ENCODE measurements at regions not wholly inside any gene's neighbourhood (a gene's known extent, or its start where the extent isn't known, plus 50 kb on each side); places are given as distances from the start of the nearest gene placed in this dataset.

- ChIA-PET POLR2A (interaction anchor here (1.1 kb wide), 1 partner anchor 15 kb away, joined by 3 read pairs; no protein-coding TSS in a partner anchor), CTCF (no interaction called here)
- no peak for DNase-seq (ENCODE audit: low read depth, low spot score)
- H3K4me3 ChIP-seq (ENCODE audit: low read depth, low read length): no peak overlapping the region
- TF ChIP-seq, protein P1, sequence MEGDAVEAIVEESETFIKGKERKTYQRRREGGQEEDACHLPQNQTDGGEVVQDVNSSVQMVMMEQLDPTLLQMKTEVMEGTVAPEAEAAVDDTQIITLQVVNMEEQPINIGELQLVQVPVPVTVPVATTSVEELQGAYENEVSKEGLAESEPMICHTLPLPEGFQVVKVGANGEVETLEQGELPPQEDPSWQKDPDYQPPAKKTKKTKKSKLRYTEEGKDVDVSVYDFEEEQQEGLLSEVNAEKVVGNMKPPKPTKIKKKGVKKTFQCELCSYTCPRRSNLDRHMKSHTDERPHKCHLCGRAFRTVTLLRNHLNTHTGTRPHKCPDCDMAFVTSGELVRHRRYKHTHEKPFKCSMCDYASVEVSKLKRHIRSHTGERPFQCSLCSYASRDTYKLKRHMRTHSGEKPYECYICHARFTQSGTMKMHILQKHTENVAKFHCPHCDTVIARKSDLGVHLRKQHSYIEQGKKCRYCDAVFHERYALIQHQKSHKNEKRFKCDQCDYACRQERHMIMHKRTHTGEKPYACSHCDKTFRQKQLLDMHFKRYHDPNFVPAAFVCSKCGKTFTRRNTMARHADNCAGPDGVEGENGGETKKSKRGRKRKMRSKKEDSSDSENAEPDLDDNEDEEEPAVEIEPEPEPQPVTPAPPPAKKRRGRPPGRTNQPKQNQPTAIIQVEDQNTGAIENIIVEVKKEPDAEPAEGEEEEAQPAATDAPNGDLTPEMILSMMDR (IDR thresholded peaks at IDR 0.05; ENCODE audit: low read depth, low read length): no peak
- H3K9me3 ChIP-seq (ENCODE audit: control insufficient read depth, insufficient read depth, low read length): no peaks in the 10 kb centered on the region
- no peak overlapping the region for H3K27ac ChIP-seq (ENCODE audit: low read depth, low read length)
- H3K27me3 ChIP-seq (ENCODE audit: control insufficient read depth, insufficient read depth, low read length): no peaks in the 10 kb centered on the region
Observed at GRCh38 chr1:101185421-101185820, 51.4 kb upstream of the S1PR1 start.

DNA sequence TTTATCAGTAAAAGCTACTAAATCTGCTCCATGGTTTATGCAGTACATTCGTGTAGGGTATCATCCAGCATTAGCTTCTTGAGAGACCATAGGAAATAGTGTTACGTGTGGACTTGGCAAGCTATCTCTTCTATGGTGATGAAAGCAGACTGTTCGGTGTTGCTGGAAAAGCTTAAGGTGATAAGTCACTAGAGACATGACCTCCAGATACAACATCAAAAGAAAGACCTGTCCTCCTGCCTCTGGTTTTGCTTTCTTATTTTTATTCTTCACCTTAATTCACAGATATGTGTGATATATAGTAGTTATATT is 53.5 kb upstream of the S1PR1 start:
- TF ChIP-seq, protein P1 (IDR thresholded peaks at IDR 0.05; ENCODE audit: low read depth, low read length): no peak
- POLR2A ChIA-PET: interaction anchor here (0.6 kb wide), 1 partner anchor 1742 kb away, joined by 3 read pairs; no protein-coding TSS in a partner anchor
- Histone ChIP-seq H3K27ac (ENCODE audit: low read depth, low read length) (no peak overlapping the region), H3K27me3 (ENCODE audit: control insufficient read depth, insufficient read depth, low read length) (no peaks in the 10 kb centered on the region), H3K9me3 (ENCODE audit: control insufficient read depth, insufficient read depth, low read length) (no peaks in the 10 kb centered on the region), H3K4me3 (ENCODE audit: low read depth, low read length) (no peak overlapping the region)
- CTCF ChIA-PET: no interaction called here
- no peak for DNase-seq (ENCODE audit: low read depth, low spot score)

DNA sequence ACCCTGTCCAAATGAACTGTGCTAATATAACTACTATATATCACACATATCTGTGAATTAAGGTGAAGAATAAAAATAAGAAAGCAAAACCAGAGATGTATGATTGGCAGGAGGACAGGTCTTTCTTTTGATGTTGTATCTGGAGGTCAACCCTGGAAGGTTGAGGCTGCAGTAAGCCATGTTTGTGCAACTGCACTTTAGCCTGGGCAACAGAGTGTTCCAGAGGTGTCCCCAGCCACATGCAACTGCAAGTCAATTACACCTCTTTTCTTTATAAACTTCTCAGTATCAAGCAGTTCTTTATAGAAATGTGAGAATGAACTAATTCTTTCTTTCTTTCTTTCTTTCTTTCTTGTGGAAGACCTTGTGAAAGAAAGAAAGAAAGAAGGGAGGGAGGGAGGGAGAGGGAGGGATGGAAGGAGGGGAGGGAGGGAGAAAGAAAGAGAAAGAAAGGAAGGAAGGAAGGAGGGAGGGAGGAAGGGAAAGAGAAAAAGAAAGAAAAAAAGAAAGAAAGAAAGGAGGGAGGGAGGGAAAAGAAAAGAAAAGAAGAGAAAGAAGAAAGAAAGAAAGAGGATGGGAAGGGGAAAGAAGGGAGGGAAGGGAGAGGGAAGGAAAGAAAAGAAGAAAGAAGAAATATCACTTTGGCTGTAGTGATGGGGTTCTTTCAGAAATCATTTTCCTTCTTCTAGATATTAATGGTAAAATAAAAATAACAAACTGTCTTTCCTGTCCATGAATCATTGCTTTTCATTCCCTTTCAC is 54.0 kb upstream of the S1PR1 start:
- Histone ChIP-seq H3K4me3 (ENCODE audit: low read depth, low read length) (no peak overlapping the region), H3K27ac (ENCODE audit: low read depth, low read length) (no peak overlapping the region), H3K9me3 (ENCODE audit: control insufficient read depth, insufficient read depth, low read length) (no peaks in the 10 kb centered on the region), H3K27me3 (ENCODE audit: control insufficient read depth, insufficient read depth, low read length) (no peaks in the 10 kb centered on the region)
- ChIA-PET CTCF (interaction anchor here (1.0 kb wide), 1 partner anchor 56 kb away, joined by 3 read pairs; no protein-coding TSS in a partner anchor), POLR2A (no interaction called here)
- TF ChIP-seq, protein P1 (IDR thresholded peaks at IDR 0.05; ENCODE audit: low read depth, low read length): no peak
- no peak for DNase-seq (ENCODE audit: low read depth, low spot score)

DNA sequence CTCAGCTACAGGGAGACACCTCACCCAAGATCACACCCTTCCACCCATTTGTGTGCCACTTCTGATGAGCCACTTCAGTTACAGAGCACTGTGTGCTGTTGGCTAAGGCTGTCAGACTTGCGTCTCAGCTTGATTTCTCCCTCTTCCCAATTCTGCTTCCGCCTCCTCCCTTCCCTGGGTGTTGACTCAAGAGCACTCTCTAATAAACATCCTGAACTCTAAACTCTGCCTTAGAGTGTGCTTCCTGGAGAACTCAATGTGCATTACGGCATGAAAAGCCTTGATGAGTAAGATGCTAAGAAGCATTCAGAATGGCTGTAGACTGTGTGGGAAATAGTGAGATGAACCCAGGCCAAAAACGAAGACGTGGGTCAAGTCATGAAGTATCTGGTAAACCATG is 54.9 kb upstream of the S1PR1 start:
- CTCF ChIA-PET: interaction anchor here (1.0 kb wide), 1 partner anchor 57 kb away, joined by 3 read pairs; no protein-coding TSS in a partner anchor

More for the DNA sequence above, 54.9 kb upstream of the S1PR1 start:
- TF ChIP-seq, protein P1 (IDR thresholded peaks at IDR 0.05; ENCODE audit: low read depth, low read length): no peak
- Histone ChIP-seq H3K27me3 (ENCODE audit: control insufficient read depth, insufficient read depth, low read length) (no peaks in the 10 kb centered on the region), H3K27ac (ENCODE audit: low read depth, low read length) (no peak overlapping the region), H3K4me3 (ENCODE audit: low read depth, low read length) (no peak overlapping the region), H3K9me3 (ENCODE audit: control insufficient read depth, insufficient read depth, low read length) (no peaks in the 10 kb centered on the region)
- DNase-seq (ENCODE audit: low read depth, low spot score): no peak
- POLR2A ChIA-PET: no interaction called here

Data from AG04450 (cell line).